SK-N-SH treated with all-trans-retinoic acid at 6 μM for 48 hours (cell line): ENCODE measurements at regions not wholly inside any gene's neighbourhood (a gene's known extent, or its start where the extent isn't known, plus 50 kb on each side); places are given as distances from the start of the nearest gene placed in this dataset.

Experiments
- ARNTL ChIP-seq: fragments of 450-650 bp; formaldehyde crosslinking; IDR thresholded peaks from 2 replicates; pipeline ENCODE4 v1.5.0; 2020; ENCODE audit warnings: low read depth, mild to moderate bottlenecking, moderate library complexity, borderline replicate concordance
- CREB5 ChIP-seq: fragments of 250-450 bp; sonication (Bioruptor Pico); IDR thresholded peaks from 2 replicates; pipeline ENCODE4 v1.5.1; 2020; ENCODE audit warnings: low read depth, mild to moderate bottlenecking, moderate library complexity
- CSDC2 ChIP-seq: fragments of 250-450 bp; sonication (Bioruptor Pico); IDR thresholded peaks from 2 replicates; pipeline ENCODE4 v1.5.0; 2020; ENCODE audit warnings: mild to moderate bottlenecking, moderate library complexity
- GLIS3 ChIP-seq: fragments of 250-450 bp; sonication (Bioruptor Pico); IDR thresholded peaks from 2 replicates; pipeline ENCODE4 v1.5.0; 2020; ENCODE audit warnings: mild to moderate bottlenecking, moderate library complexity
- PATZ1 ChIP-seq: fragments of 250-450 bp; sonication (Bioruptor Pico); IDR thresholded peaks from 2 replicates; pipeline ENCODE4 v1.8.0; 2020; ENCODE audit warnings: mild to moderate bottlenecking, moderate library complexity, borderline replicate concordance
- RARB ChIP-seq: fragments of 250-450 bp; sonication (Bioruptor Pico); IDR thresholded peaks from 2 replicates; pipeline ENCODE4 v1.8.0; 2021; ENCODE audit warnings: mild to moderate bottlenecking, moderate library complexity
- SNAI2 ChIP-seq: fragments of 250-450 bp; sonication (Bioruptor Pico); IDR thresholded peaks from 2 replicates; pipeline ENCODE4 v1.5.0; 2020; ENCODE audit warnings: mild to moderate bottlenecking, moderate library complexity
- ZFP3 ChIP-seq: fragments of 250-450 bp; sonication (Bioruptor Pico); IDR thresholded peaks from 2 replicates; pipeline ENCODE4 v1.5.0; 2020; ENCODE audit warnings: mild to moderate bottlenecking, moderate library complexity
- ZFP30 ChIP-seq: fragments of 450-650 bp; formaldehyde crosslinking; IDR thresholded peaks from 2 replicates; pipeline ENCODE4 v1.5.0; 2022; ENCODE audit warnings: mild to moderate bottlenecking, moderate library complexity
- ZNF70 ChIP-seq: fragments of 450-650 bp; formaldehyde crosslinking; IDR thresholded peaks from 2 replicates; pipeline ENCODE4 v1.5.0; 2020; ENCODE audit warnings: mild to moderate bottlenecking, moderate library complexity
- TF ChIP-seq, protein P1 (sequence below): fragments of 250-450 bp; sonication (Bioruptor Pico); IDR thresholded peaks from 2 replicates; pipeline ENCODE4 v1.8.0; 2021; ENCODE audit warnings: low read depth, mild to moderate bottlenecking, moderate library complexity, borderline replicate concordance

GRCh38 chr17:79478051-79478461 lies 132.8 kb downstream of the RBFOX3 start:
- TF ChIP-seq, protein P1, sequence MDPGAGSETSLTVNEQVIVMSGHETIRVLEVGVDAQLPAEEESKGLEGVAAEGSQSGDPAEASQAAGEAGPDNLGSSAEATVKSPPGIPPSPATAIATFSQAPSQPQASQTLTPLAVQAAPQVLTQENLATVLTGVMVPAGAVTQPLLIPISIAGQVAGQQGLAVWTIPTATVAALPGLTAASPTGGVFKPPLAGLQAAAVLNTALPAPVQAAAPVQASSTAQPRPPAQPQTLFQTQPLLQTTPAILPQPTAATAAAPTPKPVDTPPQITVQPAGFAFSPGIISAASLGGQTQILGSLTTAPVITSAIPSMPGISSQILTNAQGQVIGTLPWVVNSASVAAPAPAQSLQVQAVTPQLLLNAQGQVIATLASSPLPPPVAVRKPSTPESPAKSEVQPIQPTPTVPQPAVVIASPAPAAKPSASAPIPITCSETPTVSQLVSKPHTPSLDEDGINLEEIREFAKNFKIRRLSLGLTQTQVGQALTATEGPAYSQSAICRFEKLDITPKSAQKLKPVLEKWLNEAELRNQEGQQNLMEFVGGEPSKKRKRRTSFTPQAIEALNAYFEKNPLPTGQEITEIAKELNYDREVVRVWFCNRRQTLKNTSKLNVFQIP: no peak
- TF ChIP-seq ZNF70 (CRISPR knock-in tag) (no peak), RARB (CRISPR knock-in tag) (no peak), GLIS3 (CRISPR knock-in tag) (no peak), ZFP3 (no peak), ZFP30 (no peak), CREB5 (CRISPR knock-in tag) (no peak), PATZ1 (no peak), ARNTL (CRISPR knock-in tag) (no peak), SNAI2 (no peak), CSDC2 (CRISPR knock-in tag) (no peak)
